PC-3 (cell line): ENCODE measurements at regions not wholly inside any gene's neighbourhood (a gene's known extent, or its start where the extent isn't known, plus 50 kb on each side); places are given as distances from the start of the nearest gene placed in this dataset.

ENCODE experiments used
- ATAC-seq: fragments of 200-7000 bp; cut with Tn5 transposase; 2 replicates; pipeline ENCODE4 v1.9.1; 2020; ENCODE audit warnings: mild to moderate bottlenecking, moderate library complexity
- BruUV-seq: library from RNA; stranded (reverse); fragments of 400-500 nt; replicated peaks from 2 replicates; lab custom pipeline; 2021; lab: Mats Ljungman, UMichigan
- CTCF ChIA-PET: fragments of 300-600 bp; sonication (Branson Sonifier 250); formaldehyde crosslinking; loops from one replicate; lab custom pipeline; 2022; ENCODE audit warnings: antibody characterized with exemption; lab: Charles Lee
- POLR2A ChIA-PET: fragments of 300-600 bp; sonication (Branson Sonifier 250); formaldehyde crosslinking; loops from one replicate; lab custom pipeline; 2022; ENCODE audit warnings: antibody characterized with exemption; ENCODE audit not compliant: unreplicated experiment; lab: Charles Lee
- DNase-seq: peaks from one replicate; pipeline ENCODE4 v3.0.0-alpha.2; 2015
- H2AFZ ChIP-seq: fragments of 300-600 bp; sonication (generic); 2 replicates; pipeline ENCODE4 v1.6.0; 2016; ENCODE audit warnings: antibody characterized with exemption, low read length
- H3F3A ChIP-seq: fragments of 300-600 bp; sonication (generic); one replicate; pipeline ENCODE4 v1.6.0; 2017; ENCODE audit warnings: antibody characterized with exemption, low read length, control low read depth, mild to moderate bottlenecking; ENCODE audit not compliant: unreplicated experiment
- H3K27ac ChIP-seq: fragments of 300-600 bp; sonication (generic); 2 replicates; pipeline ENCODE4 v1.5.1; 2016; ENCODE audit warnings: mild to moderate bottlenecking, low read length
- H3K27me3 ChIP-seq: fragments of 300-600 bp; sonication (generic); 2 replicates; pipeline ENCODE4 v1.6.1; 2016; ENCODE audit warnings: low read length, mixed read lengths
- H3K36me3 ChIP-seq: fragments of 300-600 bp; sonication (generic); 2 replicates; pipeline ENCODE4 v1.6.1; 2016; ENCODE audit warnings: low read depth, mixed run types, low read length, mixed read lengths
- H3K4me1 ChIP-seq: fragments of 300-600 bp; sonication (generic); 2 replicates; pipeline ENCODE4 v1.5.1; 2016; ENCODE audit warnings: low read length; ENCODE audit not compliant: insufficient read depth
- H3K4me2 ChIP-seq: fragments of 300-600 bp; sonication (generic); 2 replicates; pipeline ENCODE4 v1.6.0; 2016; ENCODE audit warnings: low read length
- H3K4me3 ChIP-seq: fragments of 300-600 bp; sonication (generic); 2 replicates; pipeline ENCODE4 v1.5.1; 2016; ENCODE audit warnings: mild to moderate bottlenecking, low read length, mixed read lengths
- H3K79me2 ChIP-seq: fragments of 300-600 bp; sonication (generic); 2 replicates; pipeline ENCODE4 v1.6.1; 2017; ENCODE audit warnings: low read length, mixed read lengths
- H3K9ac ChIP-seq: fragments of 300-600 bp; sonication (generic); 2 replicates; pipeline ENCODE4 v1.6.0; 2016; ENCODE audit warnings: mild to moderate bottlenecking, low read length
- H3K9me2 ChIP-seq: fragments of 300-600 bp; sonication (generic); replicated peaks from 2 replicates; pipeline ENCODE4 v1.6.1; 2016; ENCODE audit warnings: mixed run types, low read length, mixed read lengths
- H3K9me3 ChIP-seq: fragments of 300-600 bp; sonication (generic); 2 replicates; pipeline ENCODE4 v1.6.1; 2016; ENCODE audit warnings: low read length, mixed read lengths
- H4K20me1 ChIP-seq: fragments of 300-600 bp; sonication (generic); 2 replicates; pipeline ENCODE4 v1.6.1; 2016; ENCODE audit warnings: low read length, mixed read lengths
- CTCF ChIP-seq: fragments of 300-600 bp; sonication (generic); conservative IDR thresholded peaks from 2 replicates; pipeline ENCODE4 v1.5.1; 2017; ENCODE audit warnings: antibody characterized with exemption, low read depth, mild to moderate bottlenecking, low read length
- EZH2 ChIP-seq: fragments of 300-600 bp; sonication (generic); IDR thresholded peaks from one replicate; pipeline ENCODE4 v1.6.1; 2017; ENCODE audit warnings: antibody characterized with exemption, mild to moderate bottlenecking, low read length; ENCODE audit not compliant: unreplicated experiment
- EZH2phosphoT487 ChIP-seq: fragments of 300-600 bp; sonication (generic); IDR thresholded peaks from 2 replicates; pipeline ENCODE4 v1.6.1; 2018; ENCODE audit warnings: mild to moderate bottlenecking, antibody characterized with exemption, low read length, borderline replicate concordance
- intact Hi-C: fragments of 100-400 bp; cut with micrococcal nuclease; formaldehyde crosslinking; loops from 2 replicates; pipeline ENCODE4 v1.9.0; 2023

GRCh38 chr19:30161770-30162169 is 210.4 kb upstream of the ZNF536 start:
- Histone ChIP-seq H3K36me3 (no peaks in the 10 kb centered on the region), H4K20me1 (no peaks in the 10 kb centered on the region), H3K4me3 (no peak overlapping the region), H3F3A (no peaks in the 10 kb centered on the region), H3K9me2 (no peaks in the 10 kb centered on the region), H3K4me2 (no peak overlapping the region), H3K9ac (no peak overlapping the region), H3K79me2 (no peaks in the 10 kb centered on the region), H2AFZ (no peak overlapping the region), H3K27me3 (no peaks in the 10 kb centered on the region), H3K9me3 (no peaks in the 10 kb centered on the region), H3K27ac (no peak overlapping the region), H3K4me1 (no peaks in the 10 kb centered on the region)
- ChIA-PET CTCF (no interaction called here), POLR2A (no interaction called here)
- DNase-seq (no peak), ATAC-seq (no peak)
- TF ChIP-seq EZH2phosphoT487 (no peak), EZH2 (no peak), CTCF (no peak)
- no TSS peak for BruUV-seq
- intact Hi-C loops = no loop called here

- no peak overlapping the region for H3K27ac ChIP-seq
- no peaks in the 10 kb centered on the region for H4K20me1 ChIP-seq
- no peak for DNase-seq
- H3K4me2 ChIP-seq = no peak overlapping the region
- H3K9me3 ChIP-seq = no peaks in the 10 kb centered on the region
- no peak for ATAC-seq
- no peaks in the 10 kb centered on the region for H3K79me2 ChIP-seq
- no peaks in the 10 kb centered on the region for H3K4me1 ChIP-seq
- no TSS peak for BruUV-seq
- H3K9ac ChIP-seq = no peak overlapping the region
- no peaks in the 10 kb centered on the region for H3K36me3 ChIP-seq
- H2AFZ ChIP-seq = no peak overlapping the region
- ChIA-PET CTCF (no interaction called here), POLR2A (no interaction called here)
- no peak overlapping the region for H3K4me3 ChIP-seq
- TF ChIP-seq EZH2phosphoT487 (no peak), CTCF (no peak), EZH2 (no peak)
- intact Hi-C loops = no loop called here
- no peaks in the 10 kb centered on the region for H3K9me2 ChIP-seq
- no peaks in the 10 kb centered on the region for H3F3A ChIP-seq
- H3K27me3 ChIP-seq = no peaks in the 10 kb centered on the region
Observed at GRCh38 chr19:30162718-30163117, 209.5 kb upstream of the ZNF536 start.

- DNase-seq = no peak
- TF ChIP-seq EZH2 = no peak
- TF ChIP-seq CTCF = no peak
- TF ChIP-seq EZH2phosphoT487 = no peak
- POLR2A ChIA-PET = no interaction called here
- H3K4me1 ChIP-seq = no peaks in the 10 kb centered on the region
- H3K36me3 ChIP-seq = no peaks in the 10 kb centered on the region
- H3K9me3 ChIP-seq = no peaks in the 10 kb centered on the region
- no peak overlapping the region for H3K27ac ChIP-seq
- intact Hi-C loops = no loop called here
- no peak for ATAC-seq
- H3K9me2 ChIP-seq = no peaks in the 10 kb centered on the region
- no peaks in the 10 kb centered on the region for H3K27me3 ChIP-seq
- H2AFZ ChIP-seq = no peak overlapping the region
- no peak overlapping the region for H3K9ac ChIP-seq
- no peaks in the 10 kb centered on the region for H3K79me2 ChIP-seq
- H3K4me3 ChIP-seq = no peak overlapping the region
- H3F3A ChIP-seq = no peaks in the 10 kb centered on the region
- CTCF ChIA-PET = no interaction called here
- no peak overlapping the region for H3K4me2 ChIP-seq
- H4K20me1 ChIP-seq = no peaks in the 10 kb centered on the region
- BruUV-seq = no TSS peak
Observed at GRCh38 chr19:30163663-30164062, 208.5 kb upstream of the ZNF536 start.
